ENCODE measurements at regions not wholly inside any gene's neighbourhood (a gene's known extent, or its start where the extent isn't known, plus 50 kb on each side); places are given as distances from the start of the nearest gene placed in this dataset.
A peak's percentile ranks its signal among the peaks of the same experiment; 100 is the strongest.

GRCh38 chr1:105636052-105636451, 1420.4 kb upstream of the PRMT6 start:
- no peak overlapping the region for H3K4me3 ChIP-seq (ENCODE audit: low read depth, low read length)
- TF ChIP-seq MYC (IDR thresholded peaks at IDR 0.05; ENCODE audit: low read depth, low read length) (no peak), POLR2A (IDR thresholded peaks at IDR 0.05; ENCODE audit: extremely low read depth, insufficient read length) (no peak)
- TF ChIP-seq, protein P1, sequence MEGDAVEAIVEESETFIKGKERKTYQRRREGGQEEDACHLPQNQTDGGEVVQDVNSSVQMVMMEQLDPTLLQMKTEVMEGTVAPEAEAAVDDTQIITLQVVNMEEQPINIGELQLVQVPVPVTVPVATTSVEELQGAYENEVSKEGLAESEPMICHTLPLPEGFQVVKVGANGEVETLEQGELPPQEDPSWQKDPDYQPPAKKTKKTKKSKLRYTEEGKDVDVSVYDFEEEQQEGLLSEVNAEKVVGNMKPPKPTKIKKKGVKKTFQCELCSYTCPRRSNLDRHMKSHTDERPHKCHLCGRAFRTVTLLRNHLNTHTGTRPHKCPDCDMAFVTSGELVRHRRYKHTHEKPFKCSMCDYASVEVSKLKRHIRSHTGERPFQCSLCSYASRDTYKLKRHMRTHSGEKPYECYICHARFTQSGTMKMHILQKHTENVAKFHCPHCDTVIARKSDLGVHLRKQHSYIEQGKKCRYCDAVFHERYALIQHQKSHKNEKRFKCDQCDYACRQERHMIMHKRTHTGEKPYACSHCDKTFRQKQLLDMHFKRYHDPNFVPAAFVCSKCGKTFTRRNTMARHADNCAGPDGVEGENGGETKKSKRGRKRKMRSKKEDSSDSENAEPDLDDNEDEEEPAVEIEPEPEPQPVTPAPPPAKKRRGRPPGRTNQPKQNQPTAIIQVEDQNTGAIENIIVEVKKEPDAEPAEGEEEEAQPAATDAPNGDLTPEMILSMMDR (IDR thresholded peaks at IDR 0.05; ENCODE audit: low read depth, low read length): no peak
- TF ChIP-seq, protein P2, sequence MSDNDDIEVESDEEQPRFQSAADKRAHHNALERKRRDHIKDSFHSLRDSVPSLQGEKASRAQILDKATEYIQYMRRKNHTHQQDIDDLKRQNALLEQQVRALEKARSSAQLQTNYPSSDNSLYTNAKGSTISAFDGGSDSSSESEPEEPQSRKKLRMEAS (IDR thresholded peaks at IDR 0.05; ENCODE audit: low read depth, low read length): no peak
- no peak for DNase-seq (ENCODE audit: low read depth)

- TF ChIP-seq, protein P2 (IDR thresholded peaks at IDR 0.05; ENCODE audit: low read depth, low read length): no peak
- TF ChIP-seq MYC (IDR thresholded peaks at IDR 0.05; ENCODE audit: low read depth, low read length): no peak
- TF ChIP-seq POLR2A (IDR thresholded peaks at IDR 0.05; ENCODE audit: extremely low read depth, insufficient read length): no peak
- TF ChIP-seq, protein P1 (IDR thresholded peaks at IDR 0.05; ENCODE audit: low read depth, low read length): no peak
- no peak overlapping the region for H3K4me3 ChIP-seq (ENCODE audit: low read depth, low read length)
- peak; percentile 6 for DNase-seq (ENCODE audit: low read depth)
Measured at GRCh38 chr1:105641407-105641806, 1415.1 kb upstream of the PRMT6 start.

DNA sequence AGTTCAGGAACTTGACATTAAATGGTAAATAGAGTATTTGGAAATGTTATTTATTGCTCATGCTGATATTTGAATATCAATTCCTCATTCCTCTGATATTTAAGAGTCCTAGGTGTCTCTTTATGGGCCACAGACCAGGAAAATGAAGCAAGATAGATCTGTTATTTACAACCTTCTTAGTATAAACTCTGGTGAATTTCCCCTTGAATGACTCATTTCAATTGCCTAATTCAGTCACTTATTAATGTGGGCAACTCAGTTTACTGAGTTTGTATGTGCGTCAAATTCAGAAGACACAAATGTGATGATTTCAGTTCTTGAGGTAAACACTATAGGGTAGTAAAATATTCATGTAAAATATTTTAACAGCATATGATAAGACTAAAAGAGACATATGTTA, 1404.4 kb upstream of the PRMT6 start:
- H3K4me3 ChIP-seq (ENCODE audit: low read depth, low read length): no peak overlapping the region
- TF ChIP-seq, protein P2 (IDR thresholded peaks at IDR 0.05; ENCODE audit: low read depth, low read length): no peak
- TF ChIP-seq, protein P1 (IDR thresholded peaks at IDR 0.05; ENCODE audit: low read depth, low read length): no peak
- TF ChIP-seq POLR2A (IDR thresholded peaks at IDR 0.05; ENCODE audit: extremely low read depth, insufficient read length) (no peak), MYC (IDR thresholded peaks at IDR 0.05; ENCODE audit: low read depth, low read length) (no peak)
- DNase-seq (ENCODE audit: low read depth): no peak

GRCh38 chr1:105655032-105655431, 1401.4 kb upstream of the PRMT6 start:
- H3K4me3 ChIP-seq (ENCODE audit: low read depth, low read length): no peak overlapping the region
- TF ChIP-seq, protein P1 (IDR thresholded peaks at IDR 0.05; ENCODE audit: low read depth, low read length): no peak
- TF ChIP-seq MYC (IDR thresholded peaks at IDR 0.05; ENCODE audit: low read depth, low read length) (no peak), POLR2A (IDR thresholded peaks at IDR 0.05; ENCODE audit: extremely low read depth, insufficient read length) (no peak)
- TF ChIP-seq, protein P2 (IDR thresholded peaks at IDR 0.05; ENCODE audit: low read depth, low read length): no peak
- DNase-seq (ENCODE audit: low read depth): no peak

DNA sequence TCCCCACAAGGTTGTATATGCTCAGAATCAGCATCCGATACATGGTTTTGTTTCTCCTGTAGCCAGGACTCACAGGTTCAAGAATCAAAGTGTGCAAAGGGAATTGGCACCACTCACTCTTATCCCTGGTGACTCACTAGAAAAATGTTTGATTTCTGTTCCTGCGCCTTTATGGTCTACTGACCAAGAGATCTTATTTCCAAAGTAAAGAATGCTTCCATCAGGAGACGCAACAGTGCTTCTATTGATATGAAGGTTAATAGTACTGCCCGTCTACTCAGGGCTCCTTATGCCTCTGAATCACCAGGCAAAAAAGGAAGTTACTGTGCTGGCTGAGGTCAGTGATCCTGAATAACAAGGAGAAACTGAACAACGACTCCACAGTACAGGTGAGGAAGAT, 1392.0 kb upstream of the PRMT6 start:
- TF ChIP-seq, protein P2 (IDR thresholded peaks at IDR 0.05; ENCODE audit: low read depth, low read length): no peak
- TF ChIP-seq, protein P1 (IDR thresholded peaks at IDR 0.05; ENCODE audit: low read depth, low read length): no peak
- no peak for TF ChIP-seq MYC (IDR thresholded peaks at IDR 0.05; ENCODE audit: low read depth, low read length)
- TF ChIP-seq POLR2A (IDR thresholded peaks at IDR 0.05; ENCODE audit: extremely low read depth, insufficient read length): no peak
- no peak overlapping the region for H3K4me3 ChIP-seq (ENCODE audit: low read depth, low read length)
- no peak for DNase-seq (ENCODE audit: low read depth)

DNA sequence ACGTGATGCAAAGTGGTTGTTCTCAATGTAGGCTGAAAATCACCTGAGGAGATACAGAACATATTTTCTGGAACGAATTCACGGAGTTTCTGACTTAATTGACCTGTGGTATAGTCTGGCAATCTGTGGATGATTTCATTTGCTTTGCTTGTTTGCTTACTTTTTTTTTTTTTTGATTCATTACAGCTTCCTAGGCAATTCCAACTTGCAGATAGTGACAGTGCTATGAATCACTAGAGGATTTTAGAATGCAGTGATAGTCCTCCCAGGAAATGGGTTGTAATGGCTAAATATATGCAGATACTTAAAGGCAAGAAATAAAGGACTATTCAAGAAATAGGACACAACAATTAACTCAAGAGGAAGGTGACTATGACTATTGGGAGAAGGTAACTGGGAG, 1378.1 kb upstream of the PRMT6 start:
- no peak overlapping the region for H3K4me3 ChIP-seq (ENCODE audit: low read depth, low read length)
- TF ChIP-seq MYC (IDR thresholded peaks at IDR 0.05; ENCODE audit: low read depth, low read length) (no peak), POLR2A (IDR thresholded peaks at IDR 0.05; ENCODE audit: extremely low read depth, insufficient read length) (no peak)
- TF ChIP-seq, protein P1 (IDR thresholded peaks at IDR 0.05; ENCODE audit: low read depth, low read length): no peak
- TF ChIP-seq, protein P2 (IDR thresholded peaks at IDR 0.05; ENCODE audit: low read depth, low read length): no peak
- no peak for DNase-seq (ENCODE audit: low read depth)
